HG03460 (cell line): ENCODE measurements at regions not wholly inside any gene's neighbourhood (a gene's known extent, or its start where the extent isn't known, plus 50 kb on each side); places are given as distances from the start of the nearest gene placed in this dataset.
"Not testable (repeated sequence)": the region's sequence is repeated elsewhere in the genome, so short reads cannot be mapped to it uniquely, and the experiment has no call there.

Source experiments
- ATAC-seq: cut with Tn5 transposase; IDR thresholded peaks from one replicate; pipeline ENCODE4 v1.9.1; 2021; ENCODE audit not compliant: unreplicated experiment

DNA sequence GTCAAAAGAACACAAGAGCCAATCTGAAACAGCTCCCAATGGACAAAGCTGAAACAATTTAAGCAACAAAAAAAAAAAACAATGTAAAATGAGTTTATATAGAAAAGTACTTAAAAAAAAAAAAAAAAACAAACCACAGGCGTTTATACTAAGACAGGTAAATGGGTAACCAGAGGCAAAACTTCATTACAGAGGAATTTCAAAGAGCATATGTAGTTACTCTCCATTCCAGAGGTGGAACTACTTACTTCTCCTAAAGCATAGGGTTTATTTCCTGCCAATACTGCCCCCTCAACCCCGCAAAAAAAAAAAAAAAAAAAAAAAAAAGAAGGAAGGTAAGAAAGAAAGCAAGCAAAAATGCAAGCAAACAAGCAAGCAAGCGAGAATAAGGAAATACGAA, 132.9 kb downstream of the LIG4 start:
- ATAC-seq, result no peak

DNA sequence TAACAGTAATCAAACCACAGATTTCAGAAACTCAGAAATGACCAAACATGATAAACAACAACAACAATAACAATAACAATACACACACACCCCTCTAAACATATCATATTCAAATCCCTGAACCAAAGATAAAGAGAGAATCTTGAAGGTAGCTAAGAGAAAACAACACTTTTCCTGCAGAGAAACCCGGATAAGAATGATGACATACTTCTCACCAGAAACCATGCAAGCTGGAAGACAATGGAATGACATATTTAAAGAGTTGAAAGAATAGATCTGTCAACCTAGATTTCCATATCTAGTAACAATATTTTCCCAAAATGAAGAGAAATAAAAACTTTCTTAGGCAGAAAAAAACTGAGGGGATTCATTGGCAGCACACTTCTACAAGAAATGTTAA, 138.1 kb downstream of the LIG4 start:
- ATAC-seq, result no peak

DNA sequence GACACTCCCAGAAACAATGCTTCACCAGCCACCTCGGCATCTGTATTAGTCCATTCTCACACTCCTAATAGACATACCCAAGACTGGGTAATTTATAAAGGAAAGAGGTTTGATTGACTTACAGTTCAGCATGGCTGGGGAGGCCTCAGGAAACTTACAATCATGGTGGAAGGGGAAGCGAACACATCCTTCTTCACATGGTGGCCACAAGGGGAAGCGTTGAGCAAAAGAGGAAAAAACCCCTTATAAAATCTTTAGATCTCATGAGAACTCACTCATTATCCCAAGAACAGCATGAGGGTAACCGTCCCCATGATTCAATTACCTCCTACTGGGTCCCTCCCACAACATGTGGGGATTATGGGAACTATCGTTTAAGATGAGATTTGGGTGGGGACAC, 140.9 kb downstream of the LIG4 start:
- ATAC-seq, result not testable (repeated sequence)

DNA sequence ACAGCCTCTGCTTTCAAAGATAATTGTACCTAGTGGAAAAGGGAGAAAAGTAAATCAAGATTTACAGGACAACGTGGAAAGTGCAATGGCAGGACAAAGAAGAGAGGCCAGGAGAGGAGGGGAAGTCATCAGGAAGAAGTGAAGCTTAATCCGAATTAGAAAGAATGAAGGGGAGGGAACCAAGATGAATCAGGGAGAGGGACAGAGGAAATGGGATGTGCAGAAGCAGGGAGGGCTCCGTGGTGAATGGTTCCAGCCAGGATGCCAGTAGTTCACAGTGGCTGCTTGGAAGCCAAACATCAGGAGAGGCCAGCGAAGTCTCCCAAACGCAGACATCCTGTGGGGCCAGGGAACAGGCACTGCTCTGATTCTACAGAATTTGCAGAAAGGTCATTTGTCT, 144.4 kb downstream of the LIG4 start:
- no peak for ATAC-seq

DNA sequence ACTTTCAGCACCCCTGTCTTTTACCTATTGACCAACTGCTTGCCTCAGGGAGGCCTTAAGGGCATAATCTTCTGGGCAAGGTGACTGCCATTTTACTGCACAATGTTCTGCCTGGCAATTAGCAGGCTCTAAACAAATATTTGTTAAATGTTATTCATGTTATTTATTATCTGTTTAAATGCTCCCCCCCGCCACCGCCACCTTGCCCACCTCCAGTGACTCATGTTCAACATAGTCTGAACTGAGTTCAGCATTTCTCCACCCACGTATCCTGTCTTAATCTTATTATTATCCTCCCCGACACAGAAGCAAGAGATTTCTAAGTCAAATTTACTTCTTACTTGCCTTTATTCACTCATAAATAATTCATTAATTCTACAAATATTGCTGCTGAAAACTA, 144.8 kb downstream of the LIG4 start:
- ATAC-seq, result no peak

DNA sequence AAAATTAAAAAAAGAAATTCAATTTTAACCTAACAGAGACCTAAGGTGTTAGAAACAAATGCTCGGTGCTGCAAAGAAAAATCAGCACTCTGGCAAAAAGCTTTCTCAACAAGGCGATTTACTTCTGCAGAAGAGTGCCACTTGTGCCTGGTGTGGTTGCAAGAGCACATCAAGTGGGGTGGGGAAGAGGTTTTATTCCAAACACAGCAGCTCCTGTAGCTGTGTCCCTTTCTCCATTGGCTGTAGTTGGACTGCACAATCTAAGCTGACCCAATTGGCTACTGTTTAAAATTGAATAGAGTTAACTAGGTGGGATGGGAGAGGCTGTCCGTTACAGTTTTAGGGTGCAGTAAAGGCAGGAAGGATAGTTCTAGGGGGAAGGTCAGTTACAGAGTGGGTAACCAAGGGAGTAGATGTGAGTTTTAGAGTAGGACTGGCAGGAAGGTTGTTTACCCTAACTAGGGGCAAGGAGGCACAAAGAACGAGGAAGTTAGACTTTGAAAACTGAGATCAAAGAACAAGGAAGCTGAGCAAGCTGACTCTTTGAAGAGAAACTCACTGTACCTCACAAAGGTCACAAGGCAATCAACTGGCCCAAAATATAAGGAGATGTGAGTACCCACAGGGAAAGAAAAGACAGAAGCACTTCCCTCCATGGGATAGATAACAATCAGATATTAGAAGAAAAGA, 145.7 kb downstream of the LIG4 start:
- ATAC-seq, result no peak

DNA sequence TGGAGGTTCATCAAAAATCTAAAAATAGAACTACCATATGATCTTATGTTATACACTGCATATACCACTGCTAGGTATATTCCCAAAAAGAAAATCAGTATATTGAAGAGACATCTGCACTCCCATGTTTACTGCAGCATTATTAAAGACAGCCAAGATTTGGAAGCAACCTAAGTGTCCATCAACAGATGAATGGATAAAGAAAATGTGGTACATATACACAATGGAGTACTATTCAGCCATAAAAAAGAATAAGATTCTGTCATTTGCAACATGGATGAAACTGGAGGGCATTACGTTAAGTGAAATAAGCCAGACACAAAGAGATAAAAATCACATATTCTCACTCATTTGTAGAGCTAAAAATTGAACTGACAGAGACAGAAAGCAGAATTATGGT, 151.0 kb downstream of the LIG4 start:
- not testable (repeated sequence) for ATAC-seq

DNA sequence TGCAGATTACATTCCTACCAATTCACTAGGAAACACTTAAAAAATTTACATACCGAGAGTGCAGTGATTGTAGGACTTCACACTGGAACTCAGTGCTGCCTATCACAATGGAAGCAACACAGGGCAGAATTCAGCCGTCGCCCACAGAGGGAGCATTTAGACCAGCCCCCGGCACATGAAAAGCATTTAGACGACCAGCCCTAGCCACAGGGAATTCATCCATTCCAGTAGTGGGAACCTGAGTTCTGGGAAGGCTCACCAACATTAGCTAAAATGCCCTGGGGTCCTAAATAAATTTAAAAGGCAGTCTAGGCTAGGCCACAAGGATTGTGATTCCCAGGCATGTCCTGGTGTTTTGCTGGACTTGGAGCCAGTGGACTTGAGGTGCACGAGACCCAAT, 155.2 kb downstream of the LIG4 start:
- ATAC-seq, result no peak

DNA sequence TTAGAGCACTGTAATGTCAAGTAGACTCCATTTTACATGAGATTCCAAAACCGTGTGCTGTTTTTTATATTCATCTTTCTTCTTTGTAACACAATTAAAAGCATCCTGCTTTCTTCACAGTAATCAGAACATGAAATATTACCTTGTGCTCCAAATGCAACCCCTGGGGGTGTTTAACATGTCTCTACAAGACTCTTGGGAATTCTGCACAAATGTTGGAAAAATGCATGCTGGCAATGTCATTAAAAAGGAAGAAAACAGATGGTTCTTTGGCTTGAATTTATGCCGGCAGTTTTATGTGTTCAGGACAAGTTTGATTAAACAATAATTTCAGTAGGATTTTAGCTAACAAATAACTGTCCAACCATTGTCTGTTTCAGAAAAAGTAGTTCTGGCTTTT, 159.1 kb downstream of the LIG4 start:
- no peak for ATAC-seq

DNA sequence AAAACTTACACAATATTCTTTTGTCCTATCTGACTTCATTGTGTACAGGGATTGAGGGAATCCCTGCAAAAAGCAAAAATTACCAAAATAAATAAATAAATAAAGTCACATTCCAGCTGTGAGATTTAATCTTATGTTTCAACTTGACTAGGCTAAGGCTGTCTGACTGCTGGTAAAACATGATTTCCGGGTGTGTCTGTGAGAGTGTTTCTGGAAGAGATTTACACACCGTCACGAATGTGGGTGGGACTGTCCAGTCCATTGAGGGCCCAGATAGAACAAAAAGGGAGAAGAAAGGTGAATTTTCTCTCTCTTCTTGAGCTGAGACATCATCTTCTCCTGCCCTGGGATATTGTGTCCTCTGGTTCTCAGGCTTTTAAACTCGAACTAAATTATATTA, 166.1 kb downstream of the LIG4 start:
- ATAC-seq, result no peak

DNA sequence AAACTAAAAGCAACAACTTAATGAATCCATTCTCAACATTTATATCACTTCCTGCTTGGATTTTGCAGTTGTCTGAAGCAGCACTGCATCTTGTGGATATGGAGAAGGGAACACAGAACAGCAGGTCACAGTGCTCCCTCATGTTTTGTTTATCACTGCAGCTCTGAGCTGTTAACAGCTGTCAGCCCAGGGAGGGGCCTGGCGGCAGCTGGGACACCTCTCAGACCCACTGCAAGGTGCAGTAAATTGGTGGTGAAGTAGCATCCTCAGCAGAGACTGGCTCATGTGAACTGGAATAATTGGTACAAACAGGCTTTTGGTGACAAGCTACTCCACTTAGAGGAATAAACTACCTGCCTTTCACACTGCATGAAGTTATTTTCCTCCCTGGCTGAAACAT, 170.4 kb downstream of the LIG4 start:
- no peak for ATAC-seq

DNA sequence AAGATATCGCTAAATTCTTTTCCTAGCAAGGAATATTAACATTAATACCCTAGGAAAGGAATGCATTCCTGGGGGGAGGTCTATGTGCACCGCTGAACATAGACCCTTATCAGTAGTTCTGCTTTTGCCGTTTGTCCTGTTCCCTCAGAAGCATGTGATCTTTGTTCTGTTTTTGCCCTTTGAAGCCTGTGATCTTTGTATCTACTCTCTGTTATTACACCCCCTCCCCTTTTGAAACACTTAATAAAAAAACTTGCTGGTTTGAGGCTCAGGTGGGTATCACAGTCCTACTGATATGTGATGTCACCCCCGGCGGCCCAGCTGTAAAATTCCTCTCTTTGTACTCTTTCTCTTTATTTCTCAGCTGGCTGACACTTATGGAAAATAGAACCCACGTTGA, 172.5 kb downstream of the LIG4 start:
- ATAC-seq, result not testable (repeated sequence)

DNA sequence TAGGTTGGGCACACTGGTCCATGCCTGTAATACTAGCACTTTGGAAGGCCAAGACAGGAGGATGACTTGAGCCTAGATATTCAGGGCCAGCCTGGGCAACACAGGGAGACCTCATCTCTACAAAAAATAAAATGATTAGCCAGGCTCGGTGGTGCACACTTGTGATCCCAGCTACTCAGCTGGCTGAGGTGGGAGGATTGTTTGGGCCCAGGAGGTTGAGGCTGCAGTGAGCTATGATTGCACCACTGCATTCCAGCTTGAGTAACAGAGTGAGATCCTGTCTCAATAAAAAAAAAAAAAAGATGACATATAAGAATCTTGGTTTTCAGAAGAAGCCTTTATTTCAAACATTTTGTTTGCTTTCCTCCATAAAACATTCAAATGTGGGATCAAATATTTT, 178.0 kb downstream of the LIG4 start:
- ATAC-seq, result no peak

DNA sequence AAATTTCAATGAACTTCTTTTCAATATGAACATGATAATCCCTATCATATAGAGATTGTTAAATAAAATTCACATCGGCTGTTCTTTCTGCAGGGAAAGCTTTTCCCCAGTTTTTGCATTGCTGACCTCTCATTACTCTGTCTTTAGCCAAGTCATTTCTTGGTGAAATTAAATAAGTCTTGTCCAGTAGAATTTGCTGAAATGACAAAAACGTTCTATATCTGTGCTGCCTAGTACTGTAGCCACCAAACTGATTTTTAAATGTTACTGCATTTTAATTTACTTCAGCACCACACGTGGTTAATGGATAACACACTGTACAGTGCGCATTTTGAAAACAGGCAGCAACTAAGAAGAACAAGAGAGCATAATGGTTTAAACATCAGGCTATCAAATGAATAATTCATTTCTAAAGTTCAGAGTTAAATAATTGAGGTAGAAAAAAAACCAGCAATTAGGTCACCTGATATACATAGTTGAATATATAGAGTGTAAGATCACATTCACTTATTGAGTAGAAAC, 178.9 kb downstream of the LIG4 start:
- no peak for ATAC-seq

DNA sequence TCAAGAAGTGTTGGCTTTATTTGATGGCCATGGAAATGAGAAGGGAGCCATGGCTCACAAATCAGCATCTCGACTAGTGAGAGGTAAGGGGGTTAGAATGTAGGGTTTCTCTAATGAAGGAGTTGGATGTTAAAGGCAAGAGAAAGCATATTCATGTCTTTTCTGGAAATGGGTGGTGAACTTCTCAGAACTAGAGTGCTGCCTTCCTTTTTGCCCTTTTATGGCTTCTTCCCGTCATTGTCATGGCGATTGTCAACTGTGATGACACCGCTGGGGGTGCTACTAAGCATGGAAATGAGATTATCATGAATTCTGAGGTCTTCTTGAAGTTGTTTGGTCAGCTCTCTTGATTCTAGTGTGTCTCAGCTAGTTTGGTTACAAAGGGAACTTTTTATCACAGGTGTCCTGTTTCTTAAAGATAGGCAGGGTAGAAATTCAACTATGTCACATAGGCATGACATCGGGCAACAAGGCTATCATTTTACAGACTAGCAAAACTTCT, 180.4 kb downstream of the LIG4 start:
- ATAC-seq, result no peak

DNA sequence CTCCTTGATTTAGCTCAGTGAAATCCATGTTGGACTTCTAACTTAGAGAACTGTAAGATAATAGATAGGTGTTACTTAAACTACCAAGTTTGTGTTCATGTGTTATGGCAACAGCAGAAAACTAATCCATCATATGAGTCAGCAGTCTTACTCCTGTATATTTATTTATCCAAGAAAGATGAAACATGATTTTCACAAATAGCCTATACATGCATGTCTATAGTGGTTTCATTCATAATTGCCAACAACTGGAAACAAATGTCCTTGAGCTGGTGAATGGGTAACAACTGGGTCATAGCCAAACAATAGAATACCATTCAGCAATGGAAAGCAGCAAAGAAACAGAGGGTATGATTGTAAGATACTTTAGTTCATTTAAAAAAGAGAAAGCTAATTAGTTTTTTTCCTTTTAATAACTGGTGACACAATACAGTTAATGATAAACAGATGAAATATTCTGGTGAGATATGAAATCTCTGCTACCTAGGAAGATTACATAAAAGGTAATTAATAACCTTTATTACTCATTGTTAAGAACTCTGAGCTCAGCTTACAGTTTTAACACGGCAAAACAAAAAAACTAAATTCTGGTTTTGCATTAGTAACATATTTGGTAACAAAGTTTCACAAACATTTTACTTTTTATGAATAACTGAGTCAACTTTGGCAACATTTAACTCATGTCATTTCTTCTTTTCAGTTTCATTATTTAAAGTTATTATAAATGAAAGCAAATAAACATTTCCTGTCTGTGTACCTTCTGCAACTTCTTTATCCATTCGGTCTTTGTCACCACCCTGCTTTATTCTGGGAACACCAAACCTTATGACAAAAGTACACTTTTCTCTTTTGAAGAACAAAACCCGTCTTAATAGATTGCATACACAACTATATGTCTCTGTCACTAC, 181.3 kb downstream of the LIG4 start:
- ATAC-seq, result no peak

DNA sequence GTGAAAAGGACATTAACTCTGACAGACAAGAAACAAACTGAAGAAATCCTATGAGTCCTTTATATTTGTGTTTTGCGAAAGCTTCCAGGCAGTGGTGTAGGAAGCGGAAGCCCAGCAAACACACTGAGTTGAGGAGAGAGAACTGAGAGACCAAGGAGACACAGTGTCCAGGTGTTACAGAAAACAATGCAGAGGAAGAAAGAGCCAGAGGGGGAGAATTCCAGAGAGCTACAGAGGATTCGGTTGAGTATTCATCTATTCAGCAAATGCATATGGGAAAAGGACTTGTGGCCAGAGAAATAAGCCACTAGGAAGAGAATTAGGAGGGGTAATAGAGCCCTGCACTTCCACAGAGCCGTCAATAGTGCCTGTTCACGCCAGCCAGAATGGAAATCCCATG, 183.5 kb downstream of the LIG4 start:
- ATAC-seq, result no peak

DNA sequence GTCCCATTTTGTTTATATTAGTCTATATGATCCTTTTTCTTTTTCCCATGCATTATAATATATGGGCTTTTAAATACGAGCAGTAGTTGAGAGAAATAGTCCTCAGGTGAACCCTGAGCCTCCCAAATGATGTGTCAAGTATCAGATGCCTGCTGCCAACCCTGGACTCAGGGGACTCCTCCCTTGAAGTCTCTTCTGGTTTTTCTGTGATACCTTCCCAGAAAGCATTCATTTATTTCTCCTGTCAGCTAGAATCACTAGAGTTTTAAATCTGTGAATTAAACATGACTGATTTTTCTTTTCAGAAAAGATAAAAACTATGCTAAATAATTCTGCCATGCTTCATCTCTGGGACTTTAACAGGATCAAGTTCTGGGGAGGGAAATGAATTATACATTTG, 184.6 kb downstream of the LIG4 start:
- no peak for ATAC-seq

DNA sequence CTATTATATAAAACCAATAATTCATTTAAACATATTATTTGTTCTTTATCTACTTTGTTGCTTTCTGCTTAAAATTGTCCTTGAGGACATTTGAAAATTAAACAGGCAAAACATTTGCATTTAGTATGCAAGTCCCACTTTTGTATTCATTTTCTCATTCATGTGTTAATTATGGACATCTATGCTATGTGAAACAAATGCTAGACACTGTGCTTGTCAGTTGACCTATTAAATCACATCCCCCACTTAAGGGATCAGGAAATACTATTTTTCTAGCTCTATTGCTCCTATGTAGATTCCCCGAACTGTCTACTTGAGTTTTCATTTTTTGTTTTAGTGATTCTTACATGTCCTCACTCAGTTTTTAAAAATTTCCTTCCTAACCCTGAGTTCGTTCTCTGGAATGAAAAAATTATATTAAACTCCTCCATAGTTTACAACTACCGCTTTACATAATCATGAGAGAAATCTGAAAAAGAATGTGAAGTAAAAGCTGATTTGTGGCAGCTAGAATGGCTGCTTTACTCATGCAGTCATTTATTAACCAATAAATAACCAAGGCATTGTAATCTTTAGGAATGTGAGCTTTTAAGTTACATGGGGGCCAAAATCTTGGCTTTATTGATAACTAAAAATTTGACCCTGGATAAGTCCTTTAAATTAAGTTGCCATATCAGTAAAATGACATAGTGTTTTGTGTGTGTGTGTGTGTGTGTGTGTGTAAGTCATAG, 188.5 kb downstream of the LIG4 start:
- no peak for ATAC-seq

DNA sequence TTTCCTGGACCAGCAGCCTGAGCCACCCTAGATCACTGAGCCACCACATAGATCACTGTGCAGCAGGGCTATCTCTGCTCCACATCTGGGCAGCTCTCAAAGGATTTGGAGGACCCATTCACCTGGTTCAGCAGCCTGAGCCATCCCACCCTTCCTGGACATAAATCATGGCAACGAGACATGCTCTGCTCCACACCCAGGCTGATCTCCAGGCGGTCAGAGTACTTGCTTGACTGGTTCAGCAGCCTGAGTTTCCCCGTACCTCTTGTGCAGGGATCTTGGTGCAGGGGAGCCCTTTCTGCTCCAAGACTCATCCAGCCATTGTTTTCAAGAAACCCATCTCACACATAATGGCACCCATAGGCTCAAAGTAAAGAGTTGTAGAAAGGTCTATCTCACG, 195.3 kb downstream of the LIG4 start:
- ATAC-seq, result no peak

DNA sequence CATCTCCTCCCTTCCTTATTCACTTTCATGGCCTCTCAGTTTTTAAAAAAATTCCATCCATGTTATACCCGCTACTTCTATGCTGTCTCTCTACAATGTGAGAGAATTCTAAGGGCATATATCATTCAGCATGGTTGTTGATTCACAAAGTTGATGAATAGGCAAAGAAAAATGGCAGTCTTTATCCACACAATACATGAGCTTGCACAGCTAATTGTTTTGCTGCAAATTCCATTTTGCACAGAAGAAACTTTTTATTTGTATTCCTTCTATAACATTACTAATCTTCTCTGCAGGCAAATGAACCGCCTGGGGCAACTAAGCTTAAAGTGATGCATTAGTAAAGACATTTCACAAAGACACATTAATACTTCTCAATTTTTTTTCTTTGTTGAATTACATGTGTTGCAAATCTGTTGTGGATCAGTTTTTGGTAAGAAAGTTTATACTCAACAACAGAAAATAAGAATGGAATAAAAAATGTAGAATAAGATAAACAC, 196.9 kb downstream of the LIG4 start:
- ATAC-seq, result no peak
